B cell (primary cell): ENCODE measurements at regions not wholly inside any gene's neighbourhood (a gene's known extent, or its start where the extent isn't known, plus 50 kb on each side); places are given as distances from the start of the nearest gene placed in this dataset.

Experiments used
- EZH2 ChIP-seq: IDR thresholded peaks from 2 replicates; pipeline ENCODE4 v1.6.1; 2012; ENCODE audit warnings: borderline replicate concordance, low read depth, mild to moderate bottlenecking, moderate library complexity, low read length; ENCODE audit not compliant: insufficient read depth, poor library complexity, severe bottlenecking
- TF ChIP-seq, protein P1 (sequence below): fragments of 200-600 bp; IDR thresholded peaks from one replicate; pipeline ENCODE4 v1.8.0; 2022; ENCODE audit warnings: antibody characterized with exemption, mild to moderate bottlenecking

DNA sequence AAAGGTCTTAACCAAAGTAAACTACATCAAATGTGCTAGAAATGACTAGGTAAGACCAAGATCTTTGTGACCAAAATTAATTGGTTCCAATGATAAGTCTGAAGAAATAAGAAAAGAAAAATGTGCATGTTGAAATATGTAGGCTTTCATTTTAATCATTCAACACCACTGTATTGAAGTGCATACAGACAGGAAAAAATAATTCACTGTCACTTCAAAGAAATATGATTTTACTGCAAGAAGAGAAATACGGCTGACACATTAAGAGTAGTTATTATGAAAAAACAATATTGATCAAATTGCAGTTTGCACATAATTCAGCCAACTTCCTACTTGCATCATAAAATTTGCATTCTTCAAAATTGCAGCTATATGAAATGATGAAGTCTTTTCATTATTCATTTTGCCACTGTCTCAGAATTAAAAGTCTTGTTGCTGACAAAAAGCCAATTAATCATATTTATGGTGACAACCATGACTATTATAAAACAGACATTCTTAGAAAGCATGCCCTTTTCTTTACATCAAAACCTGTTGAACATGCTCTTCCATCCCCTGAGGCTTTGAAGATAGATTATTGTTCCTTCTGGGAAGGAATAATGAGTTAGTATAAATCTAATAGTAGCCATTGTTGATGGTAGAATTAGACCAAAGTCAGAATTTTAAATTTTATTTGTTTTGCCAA, 405.9 kb upstream of the MAD2L1 start:
- TF ChIP-seq, protein P1, sequence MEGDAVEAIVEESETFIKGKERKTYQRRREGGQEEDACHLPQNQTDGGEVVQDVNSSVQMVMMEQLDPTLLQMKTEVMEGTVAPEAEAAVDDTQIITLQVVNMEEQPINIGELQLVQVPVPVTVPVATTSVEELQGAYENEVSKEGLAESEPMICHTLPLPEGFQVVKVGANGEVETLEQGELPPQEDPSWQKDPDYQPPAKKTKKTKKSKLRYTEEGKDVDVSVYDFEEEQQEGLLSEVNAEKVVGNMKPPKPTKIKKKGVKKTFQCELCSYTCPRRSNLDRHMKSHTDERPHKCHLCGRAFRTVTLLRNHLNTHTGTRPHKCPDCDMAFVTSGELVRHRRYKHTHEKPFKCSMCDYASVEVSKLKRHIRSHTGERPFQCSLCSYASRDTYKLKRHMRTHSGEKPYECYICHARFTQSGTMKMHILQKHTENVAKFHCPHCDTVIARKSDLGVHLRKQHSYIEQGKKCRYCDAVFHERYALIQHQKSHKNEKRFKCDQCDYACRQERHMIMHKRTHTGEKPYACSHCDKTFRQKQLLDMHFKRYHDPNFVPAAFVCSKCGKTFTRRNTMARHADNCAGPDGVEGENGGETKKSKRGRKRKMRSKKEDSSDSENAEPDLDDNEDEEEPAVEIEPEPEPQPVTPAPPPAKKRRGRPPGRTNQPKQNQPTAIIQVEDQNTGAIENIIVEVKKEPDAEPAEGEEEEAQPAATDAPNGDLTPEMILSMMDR, result no peak
- no peak for TF ChIP-seq EZH2
